Embryonic facial prominence (tissue), 1 donor: ENCODE measurements at regions not wholly inside any gene's neighbourhood (a gene's known extent, or its start where the extent isn't known, plus 50 kb on each side); places are given as distances from the start of the nearest gene placed in this dataset.

Experiments used
- DNase-seq: peaks from one replicate; pipeline ENCODE4 v3.0.0-alpha.2; 2016; ENCODE audit errors: extremely low spot score

DNA sequence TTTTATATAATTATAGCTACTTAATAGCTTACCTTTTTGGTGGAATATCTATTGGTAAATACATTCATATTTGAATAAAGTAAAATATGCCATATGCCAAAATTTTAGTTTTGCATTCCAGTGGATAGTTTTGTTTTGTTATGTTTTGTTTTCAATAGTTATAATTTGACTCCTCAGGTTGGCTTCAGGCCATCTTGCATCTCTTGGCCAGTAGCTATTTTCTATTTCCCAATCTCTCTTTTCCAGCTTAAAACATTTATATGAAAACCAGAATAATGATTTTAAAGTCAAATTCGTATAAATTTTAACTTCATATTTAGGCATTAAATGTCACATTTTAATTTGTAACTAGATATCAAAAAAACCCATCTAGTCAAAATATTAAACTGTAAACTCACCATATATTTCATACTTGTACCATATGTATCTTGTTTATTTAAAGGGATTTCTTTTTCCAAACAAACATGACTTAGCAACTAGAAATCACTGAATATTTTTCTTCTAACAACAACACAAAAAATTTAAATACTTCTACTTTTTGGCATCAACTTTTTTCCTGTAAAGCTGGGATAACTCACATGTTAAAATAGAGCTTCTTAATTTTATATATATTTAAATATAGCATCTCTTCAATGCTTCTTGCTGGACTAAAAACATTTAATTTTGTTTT is 1209.6 kb downstream of the PCDH7 start:
- DNase-seq, result no peak

DNA sequence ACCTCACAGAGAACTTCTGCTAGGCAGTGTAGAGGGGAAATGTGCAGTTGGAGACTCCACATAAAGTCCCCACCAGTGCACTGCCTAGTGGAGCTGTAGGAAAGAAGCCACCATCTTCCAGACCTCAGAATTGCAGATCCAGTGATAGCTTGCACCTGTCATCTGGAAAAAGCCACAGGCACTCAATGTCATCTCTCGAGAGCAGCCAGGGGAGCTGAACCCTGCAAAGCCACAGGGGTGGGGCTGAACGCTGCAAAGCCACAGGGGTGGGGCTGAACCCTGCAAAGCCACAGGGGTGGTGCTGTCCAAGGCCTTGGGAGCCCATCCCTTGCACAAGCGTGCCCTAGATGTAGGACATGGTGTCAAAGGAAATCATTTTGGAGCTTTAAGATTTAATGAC is 1226.3 kb downstream of the PCDH7 start:
- DNase-seq, result no peak

DNA sequence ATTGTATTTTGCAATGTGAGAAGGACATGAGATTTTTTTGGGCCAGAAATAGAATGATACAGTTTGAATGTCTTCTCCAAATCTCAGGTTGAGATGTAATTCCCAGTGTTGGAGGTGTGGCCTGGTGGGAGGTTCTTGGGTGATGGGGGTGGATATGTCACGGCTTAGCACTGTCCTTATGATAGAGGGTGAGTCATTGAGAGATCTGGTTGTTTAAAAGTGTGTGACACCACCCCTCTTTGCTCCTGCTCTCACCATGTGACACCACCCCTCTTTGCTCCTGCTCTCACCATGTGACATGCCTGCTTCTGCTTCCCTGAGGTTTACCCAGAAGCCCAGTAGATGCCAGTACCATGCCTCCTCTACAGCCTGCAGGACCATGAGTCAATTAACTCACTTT is 1226.9 kb downstream of the PCDH7 start:
- DNase-seq, result no peak

DNA sequence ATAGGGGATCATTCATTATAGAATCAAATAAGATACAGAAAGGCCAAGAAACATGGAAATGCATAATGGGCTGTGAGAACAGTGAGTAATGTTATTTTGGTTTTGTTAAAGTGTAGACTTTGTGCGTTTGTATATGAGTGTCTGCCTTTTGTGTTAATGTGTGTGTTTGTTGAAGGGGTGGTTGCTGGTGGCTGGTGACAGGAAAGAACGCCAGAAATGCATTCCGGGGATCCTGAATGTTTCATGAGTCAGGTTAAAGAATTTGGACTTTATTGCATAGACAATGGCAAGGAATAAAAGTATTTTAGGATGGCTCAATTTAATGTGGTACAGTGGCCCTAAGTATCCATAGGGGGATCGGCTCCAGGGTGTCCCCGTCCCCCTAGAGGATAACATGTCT is 1228.9 kb downstream of the PCDH7 start:
- no peak for DNase-seq

DNA sequence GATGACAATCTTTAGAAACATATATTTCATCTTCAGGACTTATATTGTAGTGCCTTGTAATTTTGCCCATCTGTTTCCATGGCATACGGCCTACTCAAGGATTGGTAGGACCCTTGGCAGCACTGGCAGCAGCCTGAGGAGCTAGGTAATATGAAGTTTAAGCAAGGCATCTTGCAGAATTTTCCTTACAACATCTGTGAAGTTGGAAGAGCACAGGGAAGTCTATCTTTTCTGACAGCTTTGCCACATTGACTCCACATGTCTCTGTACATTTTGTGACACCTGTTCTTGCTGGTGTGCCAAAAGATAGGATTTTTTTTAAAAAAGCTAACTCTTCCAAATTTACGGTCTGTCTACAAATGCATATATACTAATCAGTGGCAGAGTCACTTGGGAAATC is 1235.2 kb downstream of the PCDH7 start:
- no peak for DNase-seq

DNA sequence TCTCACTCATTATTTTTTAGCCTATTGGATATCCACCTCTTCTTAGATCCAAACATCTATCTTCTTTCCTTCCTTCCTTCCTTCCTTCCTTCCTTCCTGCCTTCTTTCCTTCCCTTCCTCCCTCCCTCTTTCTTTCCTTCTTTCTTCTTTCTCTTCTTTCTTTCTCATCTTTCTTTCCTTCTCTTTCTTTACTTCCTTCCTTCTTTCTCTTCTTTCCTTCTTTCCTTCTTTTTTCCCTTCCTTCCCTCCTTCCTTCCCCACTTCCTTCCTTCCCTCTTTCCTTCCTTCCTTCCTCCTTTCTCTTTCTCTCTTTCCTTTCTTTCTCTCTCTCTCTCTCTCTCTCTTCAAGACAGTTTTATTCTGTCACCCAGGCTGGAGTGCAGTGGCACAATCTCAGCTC is 1239.8 kb downstream of the PCDH7 start:
- no peak for DNase-seq

DNA sequence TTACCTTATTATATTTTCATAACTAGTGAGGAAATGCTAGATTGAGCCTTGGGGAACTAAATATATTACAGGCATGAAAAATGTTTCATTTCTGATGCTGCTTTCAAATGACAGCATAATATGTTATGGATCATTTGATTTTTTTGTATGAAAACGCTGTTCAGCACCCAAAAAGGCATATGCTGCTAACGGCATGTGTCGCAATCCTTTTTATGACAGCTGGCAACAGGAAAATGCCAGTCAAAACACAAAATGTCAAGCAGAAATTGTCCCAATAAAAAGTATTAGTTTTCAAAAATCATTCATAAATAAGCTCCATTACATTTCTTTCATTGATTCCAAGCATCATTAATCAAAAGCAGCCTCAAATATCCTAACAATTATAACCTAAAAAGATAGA is 1244.5 kb downstream of the PCDH7 start:
- no peak for DNase-seq

DNA sequence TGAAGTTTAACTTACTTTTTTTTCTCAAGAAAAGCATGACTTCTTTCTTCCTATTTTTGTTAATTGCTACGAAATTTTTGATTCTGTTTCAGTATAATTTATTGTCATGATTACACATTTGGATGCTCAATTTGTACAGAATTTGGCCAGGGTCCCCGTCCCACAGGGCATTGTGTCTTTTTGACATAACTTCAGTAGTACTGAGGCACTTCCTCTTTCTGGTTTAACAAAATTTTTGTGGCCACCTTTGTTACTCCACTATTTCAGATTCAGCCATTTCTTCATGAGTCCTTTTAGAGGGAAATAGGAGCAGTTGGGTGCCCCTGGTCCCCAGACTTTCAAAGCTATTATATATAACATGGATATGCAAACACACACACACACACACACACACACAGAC is 1248.7 kb downstream of the PCDH7 start:
- no peak for DNase-seq

DNA sequence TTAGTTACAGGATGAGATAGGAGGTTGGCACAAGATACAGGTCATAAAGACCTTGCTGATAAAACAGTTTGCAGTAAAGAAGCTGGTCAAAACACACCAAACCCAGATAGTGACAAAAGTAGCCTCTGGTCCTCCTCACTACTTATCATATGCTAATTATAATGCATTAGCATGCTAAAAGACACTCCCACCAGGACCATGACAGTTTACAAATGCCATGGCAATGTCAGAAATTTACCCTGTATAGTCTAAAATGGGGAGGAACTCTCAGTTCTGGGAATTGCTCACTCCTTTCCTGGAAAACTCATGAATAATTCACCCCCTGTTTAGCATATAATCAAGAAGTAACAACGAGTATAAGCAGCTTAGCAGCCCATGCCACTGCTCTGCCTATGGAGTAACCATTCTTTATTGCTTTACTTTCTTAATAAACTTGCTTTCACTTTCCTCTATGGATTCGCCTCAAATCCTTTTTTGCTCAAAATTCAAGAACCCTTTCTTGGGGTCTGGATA is 1254.4 kb downstream of the PCDH7 start:
- no peak for DNase-seq

DNA sequence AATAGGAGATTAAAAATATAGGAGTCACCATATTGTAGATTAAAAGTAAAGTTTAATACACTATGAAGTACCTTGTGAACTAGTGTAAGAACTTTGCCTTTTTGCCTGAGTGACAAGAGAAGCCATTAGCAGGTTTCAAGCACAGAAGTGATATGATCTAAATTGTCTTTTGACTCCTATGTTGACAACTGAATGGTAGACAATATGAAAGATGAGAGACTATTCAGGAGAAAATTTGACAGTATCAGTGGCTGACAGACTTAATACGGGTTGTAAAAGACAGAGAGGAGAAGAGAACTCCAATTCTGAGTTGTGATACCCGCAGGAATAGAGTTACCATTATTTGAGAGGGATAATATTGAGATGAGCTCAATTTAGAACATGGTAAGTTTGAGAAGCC is 1259.8 kb downstream of the PCDH7 start:
- DNase-seq, result no peak

DNA sequence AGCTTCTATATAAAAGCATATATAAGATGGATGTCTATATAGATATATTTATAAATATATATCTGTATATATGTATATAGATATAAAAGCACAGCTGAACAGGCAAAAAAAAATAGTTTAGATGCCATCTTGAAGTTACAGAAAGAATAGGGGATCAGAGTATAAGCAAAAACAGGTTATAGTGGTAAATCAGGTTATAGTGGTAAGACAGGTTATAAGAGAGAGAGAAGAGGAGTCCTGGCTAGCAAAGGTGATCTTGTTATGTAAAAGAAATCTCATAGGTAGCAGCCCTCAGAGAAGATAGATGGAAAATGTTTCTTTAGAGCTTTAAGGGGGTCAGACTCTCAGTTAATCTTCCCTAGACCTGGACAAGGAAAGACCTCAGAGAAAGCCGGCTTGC is 1263.1 kb downstream of the PCDH7 start:
- no peak for DNase-seq

DNA sequence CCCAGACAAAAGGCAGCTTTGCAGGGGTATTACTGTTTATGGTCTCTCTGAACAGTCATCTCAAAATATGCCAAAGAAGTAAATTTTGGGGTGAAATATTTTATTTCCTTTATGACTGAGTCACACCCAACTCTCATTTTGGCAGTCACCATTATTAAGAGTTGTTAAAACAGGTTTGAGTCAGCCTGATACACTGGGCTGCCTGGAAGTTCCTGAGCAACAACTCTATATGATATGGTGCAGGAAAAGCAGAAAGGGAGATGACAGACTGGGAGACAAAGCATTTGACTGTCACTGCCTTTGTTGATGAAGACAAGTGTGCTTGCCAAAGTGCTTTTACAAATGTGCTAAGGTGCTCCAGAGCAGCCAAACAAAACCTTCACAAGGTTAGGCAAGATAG is 1263.5 kb downstream of the PCDH7 start:
- DNase-seq, result no peak

DNA sequence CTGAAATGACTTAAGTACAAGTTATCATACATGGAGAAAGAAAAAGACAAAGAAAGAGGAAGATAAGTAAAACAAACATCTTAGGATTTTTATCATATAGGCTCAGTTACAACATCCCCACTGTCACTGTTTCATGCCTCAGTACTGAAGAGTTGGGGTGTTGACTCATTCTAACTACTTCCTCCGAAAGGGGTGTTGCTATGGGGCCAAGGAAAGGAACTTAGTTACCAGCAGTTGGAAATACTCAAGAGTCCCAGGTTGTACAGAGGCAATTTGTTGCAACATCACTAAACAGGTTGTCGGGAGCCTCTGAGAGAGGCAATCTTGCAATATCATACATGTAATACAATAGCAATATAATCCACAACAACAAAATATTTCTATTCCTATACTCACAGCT is 1264.7 kb downstream of the PCDH7 start:
- no peak for DNase-seq

DNA sequence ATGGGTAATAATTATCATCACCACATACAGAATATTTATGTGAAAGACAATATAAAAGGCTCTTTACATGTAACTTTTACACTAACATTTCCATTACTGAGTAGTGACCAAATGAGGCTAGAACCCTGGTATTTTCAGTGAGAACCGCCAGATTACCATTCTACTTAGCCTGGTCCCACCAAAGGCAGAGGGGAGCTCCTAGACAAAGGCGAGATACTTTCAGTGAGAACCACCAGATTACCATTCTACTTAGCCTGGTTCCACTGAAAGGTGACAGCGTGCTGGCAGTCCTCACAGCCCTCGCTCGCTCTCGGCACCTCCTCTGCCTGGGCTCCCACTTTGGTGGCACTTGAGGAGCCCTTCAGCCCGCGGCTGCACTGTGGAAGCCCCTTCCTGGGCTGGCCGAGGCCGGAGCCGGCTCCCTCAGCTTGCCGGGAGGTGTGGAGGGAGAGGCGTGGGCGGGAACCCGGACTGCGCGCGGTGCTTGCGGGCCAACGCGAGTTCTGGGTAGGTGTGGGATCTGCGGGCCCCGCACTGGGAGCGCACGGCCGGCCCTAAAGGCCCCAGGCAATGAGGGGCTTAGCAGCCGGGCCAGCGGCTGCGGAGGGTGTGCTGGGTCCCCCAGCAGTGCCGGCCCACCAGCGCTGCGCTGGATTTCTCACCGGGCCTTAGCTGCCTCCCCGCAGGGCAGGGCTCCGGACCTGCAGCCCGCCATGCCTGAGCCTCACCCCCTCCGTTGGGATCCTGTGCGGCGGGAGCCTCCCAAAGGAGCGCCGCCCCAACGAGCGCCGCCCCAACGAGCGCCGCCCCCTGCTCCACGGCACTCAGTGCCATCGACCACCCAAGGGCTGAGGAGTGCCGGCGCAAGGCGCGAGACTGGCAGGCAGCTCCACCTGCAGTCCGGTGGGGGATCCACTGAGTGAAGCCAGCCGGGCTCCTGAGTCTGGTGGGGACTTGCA is 1276.1 kb downstream of the PCDH7 start:
- DNase-seq, result no peak

DNA sequence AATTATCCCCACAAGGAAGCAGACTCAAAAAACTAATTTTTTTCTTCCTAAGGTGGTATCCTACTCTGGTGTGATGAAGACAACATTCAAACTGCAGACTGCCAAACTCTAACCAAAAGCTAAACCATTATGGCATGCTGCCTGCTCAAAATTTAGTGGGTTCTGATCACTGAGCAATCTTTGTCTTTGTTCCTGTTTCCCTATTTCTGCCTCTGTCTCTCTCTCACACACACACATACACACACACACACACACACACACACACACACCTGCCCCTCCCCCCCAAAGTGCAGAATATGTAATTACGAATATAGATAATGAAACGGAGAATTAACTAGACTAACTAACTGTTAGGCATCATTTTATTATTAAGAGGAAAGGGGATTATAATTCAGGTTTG is 1278.6 kb downstream of the PCDH7 start:
- DNase-seq, result no peak

DNA sequence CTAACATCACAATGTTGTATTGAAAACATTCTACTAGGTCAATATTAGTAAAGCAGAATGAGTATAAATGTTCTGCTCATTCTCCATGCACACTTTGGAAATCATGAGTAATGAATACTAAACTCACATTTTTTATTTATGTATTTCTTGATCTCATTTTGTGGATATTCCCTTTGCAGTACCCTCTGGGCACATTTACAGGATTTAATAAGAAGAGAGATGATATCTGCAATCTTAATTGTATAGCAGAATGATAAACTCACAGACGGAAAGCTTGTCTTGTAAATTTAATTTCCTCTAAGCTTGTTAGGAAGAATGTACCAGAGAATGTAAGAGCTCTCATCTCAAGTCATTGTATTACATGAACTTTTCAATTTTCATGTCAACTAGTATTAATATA is 1279.7 kb downstream of the PCDH7 start:
- no peak for DNase-seq

DNA sequence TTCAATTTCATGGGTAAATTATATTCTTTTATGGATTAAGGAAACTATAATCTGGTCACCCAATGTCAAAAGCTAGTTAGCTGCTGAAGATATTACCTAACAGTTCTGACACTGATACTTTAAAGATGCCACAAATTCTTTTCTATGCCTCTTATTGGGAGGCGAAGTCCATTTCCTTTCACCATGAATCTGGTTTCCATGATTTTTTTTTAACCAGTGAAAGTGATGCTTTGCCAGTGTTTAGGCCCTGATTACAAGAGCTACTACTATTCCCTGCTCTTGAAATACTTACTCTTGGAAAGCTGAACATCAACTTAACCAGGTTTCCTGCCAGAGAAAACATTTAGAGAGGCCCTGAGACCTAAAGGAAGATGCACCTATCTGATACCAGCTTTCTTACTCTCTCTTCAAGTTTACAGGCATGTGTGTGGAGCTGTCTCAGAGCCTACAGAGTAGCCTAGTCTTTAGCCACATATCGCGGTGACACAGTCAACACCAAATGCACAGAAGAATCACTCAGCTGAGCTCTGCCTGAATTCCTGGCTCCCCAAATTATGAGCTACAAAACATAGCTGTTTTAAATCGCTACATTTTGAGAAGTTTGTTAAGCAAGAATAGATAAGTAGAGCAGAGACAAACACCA is 1280.8 kb downstream of the PCDH7 start:
- DNase-seq, result no peak

DNA sequence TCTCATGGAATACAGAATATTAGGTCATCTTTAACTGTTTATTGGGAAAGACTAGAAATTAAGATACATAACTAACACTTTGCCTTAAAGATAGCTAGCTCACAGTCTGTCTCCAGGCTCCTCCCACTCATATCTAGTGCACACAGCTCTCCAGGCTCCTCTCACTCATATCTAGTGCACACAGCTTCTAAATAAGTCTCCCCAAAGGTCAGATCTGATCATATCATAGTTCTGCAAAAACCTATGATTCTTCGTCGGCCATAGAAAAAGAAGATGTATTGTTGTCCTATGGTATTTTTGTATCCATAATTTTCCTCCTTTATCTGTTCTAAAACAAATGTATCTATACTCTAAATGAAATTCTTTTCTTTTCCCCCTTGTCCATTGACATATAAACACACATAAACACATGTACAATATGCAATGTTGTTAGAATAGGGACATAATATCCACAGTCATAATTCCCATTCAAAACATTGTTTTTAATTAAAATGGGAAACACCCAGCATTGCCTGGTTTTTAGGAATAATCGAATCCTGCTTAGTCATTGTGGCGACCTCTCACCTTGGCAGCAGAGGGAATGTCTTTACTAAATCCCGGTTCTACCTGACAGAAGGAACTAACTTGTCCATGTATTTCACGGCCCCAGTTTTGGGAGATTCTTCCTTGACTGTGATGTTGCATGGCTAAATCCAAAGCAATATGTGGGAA is 1282.0 kb downstream of the PCDH7 start:
- no peak for DNase-seq

DNA sequence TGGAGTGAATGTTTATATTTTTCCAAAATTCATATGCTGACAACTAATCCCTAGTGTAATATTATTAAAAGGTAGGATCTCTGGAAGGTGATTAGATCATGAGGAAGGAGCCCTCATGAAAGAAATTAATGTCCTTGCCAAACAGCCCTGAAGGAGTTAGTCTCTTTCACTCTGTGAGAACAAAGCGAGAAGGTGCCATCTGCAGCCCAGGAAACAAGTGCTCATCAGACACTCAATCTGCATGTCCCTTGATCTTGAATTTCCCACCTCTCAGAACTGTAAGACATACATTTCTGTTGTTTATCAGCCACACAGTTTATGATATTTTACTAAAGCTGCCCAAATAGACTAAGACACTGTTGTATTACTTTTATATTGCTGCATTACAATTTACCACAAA is 1283.4 kb downstream of the PCDH7 start:
- no peak for DNase-seq

DNA sequence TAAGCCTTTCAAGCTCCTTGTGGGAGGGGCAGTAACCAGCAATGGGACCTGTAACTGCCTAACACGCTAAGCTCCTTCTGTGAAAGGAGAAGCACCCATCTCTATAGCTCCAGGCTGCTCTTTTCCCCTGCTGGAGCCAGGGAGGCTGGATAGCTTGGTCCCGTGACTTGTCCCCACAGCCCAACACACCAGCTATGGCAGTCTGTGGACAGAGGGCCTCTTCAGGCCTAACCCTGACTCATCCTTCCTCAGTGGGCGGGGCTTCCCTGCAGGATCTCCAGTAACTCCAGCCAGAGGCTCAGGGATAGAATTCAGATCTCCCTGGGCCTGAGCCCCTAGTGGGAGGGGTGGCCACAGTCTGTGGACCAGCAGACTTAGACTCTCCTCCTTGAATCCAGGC is 1290.1 kb downstream of the PCDH7 start:
- DNase-seq, result no peak

DNA sequence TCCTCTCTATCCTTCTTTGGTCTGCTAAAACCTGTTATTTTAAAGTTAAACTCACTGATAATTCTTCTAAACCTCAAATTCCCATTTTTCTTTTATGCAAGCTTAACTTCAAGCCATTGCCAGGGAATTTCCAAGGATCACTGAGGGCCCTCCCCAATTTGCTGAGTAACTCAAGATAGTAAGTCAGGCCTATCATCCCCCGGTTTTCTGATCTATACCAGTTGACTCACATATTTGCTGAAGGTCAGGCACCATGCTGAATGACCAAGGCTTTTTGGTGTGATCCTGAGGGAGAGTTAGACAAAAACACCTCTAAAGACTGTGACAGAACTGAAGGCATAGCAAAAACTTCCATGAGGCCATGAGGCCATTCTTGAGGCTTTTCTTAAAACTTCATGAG is 1301.9 kb downstream of the PCDH7 start:
- no peak for DNase-seq

DNA sequence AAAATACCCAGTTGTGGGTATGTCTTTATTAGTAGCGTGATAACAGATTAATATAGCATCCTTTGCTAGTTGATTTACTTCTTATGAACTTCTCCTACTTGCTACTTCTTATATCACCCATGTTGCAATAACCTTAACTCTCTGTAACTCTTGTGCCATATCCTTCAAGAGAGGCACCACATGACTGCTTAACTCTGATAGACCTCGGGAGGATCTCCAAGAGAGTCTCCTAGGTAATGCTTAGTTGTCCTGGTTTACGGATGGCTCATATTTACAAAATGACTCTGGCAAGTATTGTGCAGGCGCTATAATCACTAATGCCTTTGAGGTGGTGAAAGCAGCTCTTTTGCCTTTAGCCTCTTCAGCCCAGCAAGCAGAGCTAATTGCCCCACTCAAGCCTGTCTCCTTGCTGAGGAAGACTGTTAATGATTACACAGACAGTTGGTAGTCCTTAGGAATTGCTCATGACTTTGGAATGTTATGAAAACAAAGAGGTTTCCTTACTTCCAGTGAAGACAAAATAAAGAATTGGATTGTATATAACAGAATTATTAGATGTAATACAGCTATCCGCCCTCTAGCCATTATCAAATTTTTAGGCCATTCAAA is 1305.8 kb downstream of the PCDH7 start:
- no peak for DNase-seq
